C4-2B (cell line): ENCODE measurements at regions not wholly inside any gene's neighbourhood (a gene's known extent, or its start where the extent isn't known, plus 50 kb on each side); places are given as distances from the start of the nearest gene placed in this dataset.
"Not testable (repeated sequence)": the region's sequence is repeated elsewhere in the genome, so short reads cannot be mapped to it uniquely, and the experiment has no call there.

Experiments
- H3K27ac ChIP-seq: fragments of 450-650 bp; 2 replicates; pipeline ENCODE4 v1.5.1; 2017
- CTCF ChIP-seq: fragments of 450-650 bp; conservative IDR thresholded peaks from 2 replicates; pipeline ENCODE4 v1.5.1; 2017; ENCODE audit warnings: mild to moderate bottlenecking
- ZFX ChIP-seq: fragments of 450-650 bp; IDR thresholded peaks from 2 replicates; pipeline ENCODE4 v1.6.1; 2017

- TF ChIP-seq CTCF (no peak), ZFX (no peak)
- no peak overlapping the region for H3K27ac ChIP-seq
Measured at GRCh38 chr2:88892788-88893187, 201.3 kb downstream of the RPIA start.

GRCh38 chr2:88896971-88897370, 205.5 kb downstream of the RPIA start:
- TF ChIP-seq ZFX (no peak), CTCF (no peak)
- H3K27ac ChIP-seq: no peak overlapping the region

GRCh38 chr2:88897715-88898114, 206.2 kb downstream of the RPIA start:
- no peak overlapping the region for H3K27ac ChIP-seq
- TF ChIP-seq CTCF (no peak), ZFX (no peak)

GRCh38 chr2:88903749-88904353, 212.4 kb downstream of the RPIA start:
- H3K27ac ChIP-seq: no peak overlapping the region

GRCh38 chr2:88913280-88913679, 221.8 kb downstream of the RPIA start:
- no peak overlapping the region for H3K27ac ChIP-seq
- TF ChIP-seq CTCF: no peak
- no peak for TF ChIP-seq ZFX

More at GRCh38 chr2:88903749-88904353, 212.4 kb downstream of the RPIA start:
- TF ChIP-seq CTCF (peak; percentile 78), ZFX (no peak)

GRCh38 chr2:88919087-88919738, 227.7 kb downstream of the RPIA start:
- H3K27ac ChIP-seq: no peak overlapping the region
- no peak for TF ChIP-seq ZFX
- TF ChIP-seq CTCF: peak; percentile 67

GRCh38 chr2:88920399-88920798, 228.9 kb downstream of the RPIA start:
- H3K27ac ChIP-seq: not testable (repeated sequence)

- H3K27ac ChIP-seq: no peak overlapping the region
- TF ChIP-seq CTCF (no peak), ZFX (no peak)
Measured at GRCh38 chr2:88924533-88924932, 233.1 kb downstream of the RPIA start.
